ENCODE measurements at regions not wholly inside any gene's neighbourhood (a gene's known extent, or its start where the extent isn't known, plus 50 kb on each side); places are given as distances from the start of the nearest gene placed in this dataset.

DNA sequence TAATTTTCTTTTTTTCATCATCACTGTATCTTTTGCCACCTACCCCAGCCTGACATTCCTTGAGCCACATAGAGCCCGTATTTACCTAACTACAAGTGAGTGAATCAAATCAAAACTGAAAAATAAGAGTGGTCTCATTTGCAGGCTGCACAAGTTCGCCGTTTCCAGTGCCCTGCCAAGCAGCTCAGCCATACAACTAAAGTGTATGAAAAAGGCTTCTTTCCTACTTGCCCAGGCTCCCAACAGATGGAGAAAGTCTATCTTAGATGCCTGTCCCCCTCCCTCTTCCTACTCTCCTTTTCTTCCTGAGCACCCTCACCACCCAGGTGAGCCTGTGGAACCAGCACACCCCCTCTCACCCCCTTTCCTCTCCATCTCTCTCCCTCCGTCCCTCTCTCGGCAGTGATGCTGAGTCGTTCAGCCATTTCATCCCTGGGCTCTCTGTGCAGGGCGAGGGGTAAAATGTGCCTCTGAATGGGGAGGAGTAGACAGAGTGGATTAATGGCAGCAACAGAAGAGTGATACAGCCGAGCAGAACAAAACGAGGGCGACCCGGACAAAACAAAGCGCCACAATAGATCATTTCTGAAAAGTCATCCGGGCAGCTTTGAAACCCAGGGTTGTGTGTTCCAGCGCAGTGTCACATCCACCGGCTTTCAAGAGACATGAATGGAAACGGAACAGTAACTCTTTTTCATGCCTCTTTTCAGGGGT, 65.0 kb upstream of the POU3F3 start:
- no peak for TF ChIP-seq POLR2A (IDR thresholded peaks at IDR 0.05)
- TF ChIP-seq, protein P1, sequence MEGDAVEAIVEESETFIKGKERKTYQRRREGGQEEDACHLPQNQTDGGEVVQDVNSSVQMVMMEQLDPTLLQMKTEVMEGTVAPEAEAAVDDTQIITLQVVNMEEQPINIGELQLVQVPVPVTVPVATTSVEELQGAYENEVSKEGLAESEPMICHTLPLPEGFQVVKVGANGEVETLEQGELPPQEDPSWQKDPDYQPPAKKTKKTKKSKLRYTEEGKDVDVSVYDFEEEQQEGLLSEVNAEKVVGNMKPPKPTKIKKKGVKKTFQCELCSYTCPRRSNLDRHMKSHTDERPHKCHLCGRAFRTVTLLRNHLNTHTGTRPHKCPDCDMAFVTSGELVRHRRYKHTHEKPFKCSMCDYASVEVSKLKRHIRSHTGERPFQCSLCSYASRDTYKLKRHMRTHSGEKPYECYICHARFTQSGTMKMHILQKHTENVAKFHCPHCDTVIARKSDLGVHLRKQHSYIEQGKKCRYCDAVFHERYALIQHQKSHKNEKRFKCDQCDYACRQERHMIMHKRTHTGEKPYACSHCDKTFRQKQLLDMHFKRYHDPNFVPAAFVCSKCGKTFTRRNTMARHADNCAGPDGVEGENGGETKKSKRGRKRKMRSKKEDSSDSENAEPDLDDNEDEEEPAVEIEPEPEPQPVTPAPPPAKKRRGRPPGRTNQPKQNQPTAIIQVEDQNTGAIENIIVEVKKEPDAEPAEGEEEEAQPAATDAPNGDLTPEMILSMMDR (IDR thresholded peaks at IDR 0.05) = no peak
